GM19455 (cell line): ENCODE measurements at regions not wholly inside any gene's neighbourhood (a gene's known extent, or its start where the extent isn't known, plus 50 kb on each side); places are given as distances from the start of the nearest gene placed in this dataset.
"Not testable (repeated sequence)": the region's sequence is repeated elsewhere in the genome, so short reads cannot be mapped to it uniquely, and the experiment has no call there.

Experiments
- ATAC-seq: cut with Tn5 transposase; IDR thresholded peaks from one replicate; pipeline ENCODE4 v1.9.1; 2021; ENCODE audit not compliant: unreplicated experiment

DNA sequence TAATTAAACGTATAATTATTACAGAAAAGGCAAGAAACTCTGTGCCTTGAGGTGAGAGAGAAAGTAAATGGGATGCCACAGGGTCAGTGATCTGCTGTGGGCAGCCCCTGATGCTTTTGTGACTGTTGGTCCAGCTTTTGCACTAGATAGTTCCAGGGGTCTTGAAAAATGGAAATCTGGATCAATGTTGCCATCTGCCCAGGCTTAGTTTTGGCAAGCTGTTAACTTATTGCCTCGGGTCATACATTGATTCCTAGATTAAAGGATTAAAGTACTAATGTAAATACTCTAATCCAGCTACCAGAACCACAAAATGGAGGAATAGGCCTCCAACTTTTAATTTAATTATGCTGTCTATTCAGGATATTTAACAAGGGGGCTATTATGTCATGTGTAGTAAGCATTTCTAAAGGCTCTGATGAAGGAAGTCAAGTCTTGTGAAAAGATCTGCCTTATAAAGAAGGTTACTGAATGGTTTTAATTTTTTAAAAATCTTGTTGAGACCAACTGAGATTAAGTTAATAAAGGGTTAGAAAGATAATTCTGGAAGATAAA, 376.0 kb upstream of the HS3ST5 start:
- no peak for ATAC-seq

DNA sequence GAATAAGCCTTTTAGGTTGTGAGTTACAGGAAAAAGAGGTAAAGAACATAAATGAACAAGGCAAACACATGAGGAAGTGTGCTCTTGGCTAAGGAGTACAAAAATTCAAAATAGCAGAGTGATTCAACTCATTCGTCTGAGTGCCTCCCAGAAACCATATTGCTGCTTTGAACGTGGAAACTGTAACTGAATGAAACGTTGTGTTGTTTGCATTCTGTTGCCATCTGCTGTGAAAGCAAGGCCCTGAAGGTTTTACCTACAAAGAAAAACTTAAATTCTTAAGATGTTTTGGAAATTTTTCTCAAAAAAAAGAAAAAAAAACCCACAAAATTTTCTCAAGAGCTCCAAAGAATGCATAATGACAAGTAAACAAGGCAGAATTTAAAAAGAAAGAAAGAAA, 375.4 kb upstream of the HS3ST5 start:
- no peak for ATAC-seq

DNA sequence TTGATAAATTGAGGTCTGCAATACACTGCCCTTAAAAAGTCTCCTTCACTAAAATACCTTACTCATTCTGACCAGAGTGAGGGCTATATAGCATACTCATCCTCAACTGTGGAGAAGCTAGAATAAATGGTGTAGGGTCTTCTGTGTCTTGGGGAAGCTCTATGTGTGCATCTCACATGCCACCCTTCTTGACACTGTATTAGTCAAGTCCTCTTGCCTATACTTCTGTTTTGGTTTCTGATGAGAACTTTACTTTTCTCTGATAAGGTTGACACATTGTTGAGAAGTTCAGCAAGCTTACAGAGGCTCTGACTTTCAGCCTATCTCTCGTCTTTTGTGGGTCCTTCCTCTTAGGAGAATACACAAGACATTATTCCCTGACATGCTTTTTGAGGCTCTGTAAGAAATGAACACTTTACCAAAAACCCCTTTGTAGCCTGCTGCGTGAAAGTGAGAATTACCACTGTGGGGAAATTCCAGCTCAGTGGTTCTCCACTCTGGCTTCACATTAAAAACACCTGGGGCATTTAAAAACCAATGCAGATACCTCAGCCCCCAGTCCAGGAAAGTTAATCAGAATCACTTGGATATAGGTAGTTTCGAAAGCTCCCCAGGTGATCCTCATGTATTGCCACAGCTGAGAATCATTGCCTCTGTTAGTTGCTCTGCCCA, 372.1 kb upstream of the HS3ST5 start:
- ATAC-seq: peak; percentile 40

DNA sequence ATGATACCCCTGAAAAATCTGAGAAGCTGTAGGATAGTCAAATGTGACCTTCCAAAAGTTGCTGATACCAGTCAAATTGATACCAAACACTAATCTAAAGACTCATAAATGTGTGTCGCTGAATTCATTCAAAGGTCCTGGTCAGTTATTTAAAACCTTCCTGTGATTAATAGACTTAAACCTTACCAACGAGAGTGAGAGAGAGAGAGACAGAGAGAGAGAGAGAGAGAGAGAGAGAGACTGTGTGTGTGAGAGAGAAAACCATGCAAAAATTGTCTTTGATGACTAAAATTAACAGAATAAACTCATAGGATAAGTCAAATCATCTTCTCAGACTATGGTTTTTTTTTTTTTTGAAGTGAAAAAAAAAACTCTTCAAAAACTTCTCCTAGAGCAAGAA, 370.9 kb upstream of the HS3ST5 start:
- ATAC-seq: no peak

DNA sequence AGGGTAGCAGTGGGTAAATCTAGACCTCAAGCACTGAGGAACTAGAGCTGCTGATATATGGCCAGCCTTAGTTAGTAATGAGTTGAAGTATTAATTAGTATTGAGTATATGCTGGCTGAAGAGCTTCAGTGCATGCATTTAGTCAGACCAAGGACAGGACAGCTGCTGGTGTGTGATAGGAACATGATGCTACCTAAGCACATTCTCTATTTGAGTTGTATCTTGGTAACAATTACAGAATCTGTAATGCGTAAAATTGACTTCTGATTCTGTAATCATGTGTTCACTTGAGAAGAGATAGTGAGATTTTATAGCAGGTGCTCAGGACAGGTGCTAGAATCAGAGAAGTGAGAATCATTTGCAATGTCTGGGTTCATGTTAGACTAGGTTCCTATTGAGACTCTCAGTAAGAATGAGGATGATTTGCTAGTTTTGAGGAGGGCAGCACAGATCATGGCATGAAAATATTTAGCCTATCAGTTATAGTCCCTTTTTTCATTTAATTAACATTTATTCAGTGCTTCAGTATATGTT, 369.4 kb upstream of the HS3ST5 start:
- peak; percentile 34 for ATAC-seq

DNA sequence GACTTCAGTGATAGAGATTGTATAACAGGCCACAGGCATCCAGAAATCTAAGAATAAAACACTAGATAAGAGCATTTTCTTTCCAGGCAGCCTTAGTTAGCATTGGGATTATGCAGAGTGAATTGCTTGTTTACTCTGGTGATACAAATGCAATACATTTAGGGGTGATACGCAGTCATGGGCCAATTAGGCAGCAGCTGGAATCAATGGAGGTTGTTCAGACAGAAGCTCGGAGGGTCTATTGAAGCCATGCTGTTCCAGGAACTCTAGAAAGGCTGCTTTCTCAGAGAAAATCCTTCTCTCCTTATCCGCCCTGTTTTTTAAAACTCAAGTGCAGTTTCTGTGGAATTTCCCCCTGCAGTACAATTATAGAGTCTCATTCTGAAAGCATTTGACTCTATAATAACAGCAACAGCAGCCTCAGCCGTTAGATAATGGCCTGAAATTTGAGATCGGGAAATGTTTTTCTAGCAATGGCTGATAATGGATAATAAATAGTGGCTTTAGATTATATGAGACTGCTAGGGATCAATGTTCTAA, 364.3 kb upstream of the HS3ST5 start:
- ATAC-seq: no peak

DNA sequence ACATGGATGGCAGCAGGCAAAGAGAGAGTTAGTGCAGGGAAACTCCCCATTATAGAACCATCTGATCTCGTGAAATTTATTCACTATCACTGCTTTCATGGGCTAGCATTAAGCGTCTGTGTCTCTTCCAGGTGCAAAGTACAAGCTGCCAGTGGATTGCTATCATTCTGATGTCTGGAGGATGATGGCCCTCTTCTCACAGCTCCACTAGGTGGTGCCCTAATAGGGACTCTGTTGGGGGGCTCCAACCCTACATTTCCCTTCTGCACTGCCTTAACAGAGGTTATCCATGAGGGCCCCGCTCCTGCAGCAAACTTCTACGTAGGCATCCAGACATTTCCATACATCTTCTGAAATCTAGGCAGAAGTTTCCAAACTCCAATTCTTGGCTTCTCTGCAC, 347.8 kb upstream of the HS3ST5 start:
- ATAC-seq: no peak

DNA sequence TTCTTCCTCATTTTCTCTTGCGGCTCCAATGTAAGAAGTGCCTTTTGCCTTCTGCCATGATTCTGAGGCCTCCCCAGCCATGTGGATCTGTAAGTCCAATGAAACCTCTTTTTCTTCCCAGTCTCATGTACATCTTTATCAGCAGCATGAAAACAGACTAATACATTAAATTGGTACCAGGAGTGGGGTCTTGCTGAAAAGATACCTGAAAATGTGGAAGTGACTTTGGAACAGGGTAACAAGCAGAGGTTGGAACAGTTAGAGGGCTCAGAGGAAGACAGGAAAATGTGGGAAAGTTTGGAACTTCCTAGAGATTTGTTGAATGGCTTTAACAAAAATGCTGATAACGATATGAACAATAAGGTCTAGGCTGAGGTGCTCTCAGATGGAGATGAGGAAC, 316.7 kb upstream of the HS3ST5 start:
- ATAC-seq: no peak

DNA sequence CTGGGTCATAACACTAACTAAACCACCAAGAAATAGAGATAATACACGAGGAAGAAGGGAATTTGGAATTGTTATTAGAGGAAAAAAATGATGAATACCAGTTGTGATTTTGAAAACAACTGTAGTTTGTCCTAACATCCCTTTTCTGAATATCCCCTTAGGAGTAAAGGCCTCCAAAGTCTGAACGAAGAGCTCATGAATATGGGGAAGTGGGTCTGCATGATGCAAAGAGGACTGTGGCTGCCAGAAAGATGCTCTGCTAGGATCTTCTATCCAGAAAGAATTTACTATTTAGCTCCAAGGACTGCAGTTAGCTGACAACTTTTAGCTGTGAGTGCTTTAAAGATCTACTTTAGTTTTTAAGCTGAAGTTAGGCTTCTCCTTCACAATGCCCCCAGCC, 308.8 kb upstream of the HS3ST5 start:
- no peak for ATAC-seq

DNA sequence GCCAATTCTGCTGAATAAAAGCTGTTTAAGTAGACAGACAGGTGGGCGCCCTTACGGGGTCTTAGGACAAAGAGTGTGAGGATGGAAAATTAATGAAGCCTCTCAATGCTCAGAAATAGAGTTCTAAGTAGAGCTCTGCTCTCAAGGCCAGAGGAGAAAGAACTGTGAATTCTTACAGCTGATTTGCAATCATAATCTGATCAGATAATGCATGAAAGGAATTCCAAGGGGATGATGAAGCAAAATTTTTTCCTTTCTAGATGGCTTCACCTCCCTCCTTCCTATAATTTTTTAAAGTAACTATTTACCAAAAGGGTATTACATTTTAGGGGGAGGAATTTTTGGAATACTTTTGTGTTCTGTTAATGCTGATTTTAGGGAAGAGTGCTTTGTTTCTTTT, 308.1 kb upstream of the HS3ST5 start:
- ATAC-seq: no peak

DNA sequence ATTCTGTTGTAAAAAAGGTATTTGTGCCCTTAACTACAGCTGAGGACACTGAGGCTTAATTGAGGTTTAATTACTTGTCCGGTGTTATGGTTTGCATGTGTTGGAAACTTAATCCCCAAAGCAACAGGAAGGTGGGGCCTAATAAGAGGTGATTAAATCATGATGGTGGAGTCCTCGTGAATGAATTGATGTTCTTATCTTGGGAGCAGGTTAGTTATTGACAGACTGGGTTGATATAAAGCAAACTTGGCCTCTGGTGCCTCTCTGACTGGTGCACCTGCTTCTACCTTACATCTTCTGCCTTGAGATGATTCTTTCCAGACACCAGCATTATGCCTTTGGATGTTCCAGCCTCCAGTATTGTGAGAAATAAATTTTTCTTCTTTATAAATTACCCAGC, 306.5 kb upstream of the HS3ST5 start:
- no peak for ATAC-seq

DNA sequence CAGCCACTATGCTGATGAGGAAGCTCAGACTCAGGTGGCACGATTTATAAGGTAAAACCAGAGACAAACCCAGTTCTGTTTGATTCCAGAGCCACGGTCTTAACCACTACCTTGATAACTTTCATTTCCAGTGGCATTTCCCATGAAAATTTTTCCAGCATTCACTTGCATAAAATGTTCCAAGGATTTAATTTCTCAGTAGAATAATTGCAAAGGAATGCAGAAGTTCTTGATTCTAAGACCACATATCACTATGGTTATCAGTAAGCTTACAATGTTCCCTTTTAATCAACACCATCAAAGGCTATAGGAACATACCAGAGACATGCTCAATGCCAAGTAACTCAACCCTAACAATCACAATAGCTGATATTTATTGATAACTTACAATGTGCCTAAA, 306.0 kb upstream of the HS3ST5 start:
- ATAC-seq: no peak

DNA sequence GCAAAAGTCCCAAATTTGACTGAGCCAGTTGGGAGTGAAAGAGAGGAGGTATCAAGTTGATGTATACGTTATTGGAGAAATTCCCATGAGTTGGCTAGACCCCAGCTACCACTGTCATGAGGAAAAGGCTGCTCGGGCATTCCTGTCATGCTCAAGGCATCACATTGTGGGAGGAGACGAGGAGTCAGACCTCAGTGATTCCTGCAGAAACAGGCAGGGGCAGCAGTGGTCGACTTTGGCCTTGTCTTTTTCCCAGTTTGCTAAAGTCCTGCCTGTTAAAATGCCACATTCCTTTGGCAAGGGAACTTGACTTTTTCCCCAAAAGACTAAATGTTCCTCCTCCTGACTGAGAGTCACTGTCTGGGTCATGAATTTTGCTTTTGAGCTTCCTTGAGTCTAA, 295.5 kb upstream of the HS3ST5 start:
- no peak for ATAC-seq

DNA sequence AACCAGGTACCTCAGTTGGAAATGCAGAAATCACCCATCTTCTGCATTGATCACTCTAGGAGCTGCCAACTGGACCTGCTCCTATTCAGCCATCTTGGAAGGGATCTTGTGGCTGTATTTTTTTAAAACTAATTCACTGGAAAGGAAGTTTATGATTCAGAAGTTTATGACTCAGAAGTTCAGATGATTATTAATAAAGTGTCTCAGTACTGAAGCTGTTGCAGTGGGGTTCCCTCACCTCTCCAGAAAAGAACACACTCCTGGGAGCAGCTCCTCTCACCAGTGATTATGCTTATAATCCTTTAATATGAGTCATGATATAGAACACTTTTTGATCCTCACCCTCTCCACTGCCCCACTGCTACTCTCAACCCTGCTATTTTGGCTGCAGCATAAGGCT, 291.2 kb upstream of the HS3ST5 start:
- no peak for ATAC-seq

DNA sequence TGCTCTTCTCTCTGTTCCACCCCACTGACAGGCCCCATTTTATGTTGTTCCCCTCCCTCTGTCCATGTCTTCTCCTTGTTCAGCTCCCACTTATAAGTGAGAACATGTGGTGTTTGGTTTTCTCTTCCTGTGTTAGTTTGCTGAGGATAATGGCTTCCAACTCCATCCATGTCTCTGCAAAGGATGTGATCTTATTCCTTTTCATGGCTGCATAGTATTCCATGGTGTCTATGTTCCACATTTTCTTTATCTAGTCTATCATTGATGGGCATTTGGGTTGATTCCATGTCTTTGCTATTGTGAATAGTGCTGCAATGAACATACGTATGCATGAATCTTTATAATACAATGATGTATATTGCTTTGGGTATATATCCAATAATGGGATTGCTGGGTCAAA, 283.4 kb upstream of the HS3ST5 start:
- ATAC-seq: not testable (repeated sequence)

DNA sequence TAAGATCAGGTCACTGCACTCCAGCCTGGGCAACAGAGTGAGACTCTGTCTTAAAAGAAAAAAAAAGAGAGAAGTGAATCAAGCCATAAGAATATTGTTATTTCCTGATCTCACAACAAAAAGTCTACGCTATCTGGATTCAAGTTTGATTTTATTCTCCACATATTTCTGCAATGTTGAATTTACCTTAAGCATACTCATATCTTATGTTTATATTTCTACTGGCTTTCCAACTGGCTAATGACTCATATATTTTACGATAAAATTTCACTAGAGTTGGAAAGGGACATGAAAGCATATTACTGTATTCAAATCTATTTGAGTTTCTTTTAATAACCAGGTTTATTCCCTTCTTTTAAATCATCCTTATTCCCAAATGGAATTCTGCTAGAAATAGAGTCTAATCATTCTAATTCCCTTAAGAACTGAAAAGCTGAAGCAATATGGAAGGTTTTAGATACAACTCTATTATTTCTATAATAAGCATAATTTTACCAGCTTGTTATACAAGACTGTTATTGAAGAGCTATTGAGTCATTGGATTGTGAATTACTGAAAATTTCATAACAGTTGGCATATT, 276.9 kb upstream of the HS3ST5 start:
- no peak for ATAC-seq

DNA sequence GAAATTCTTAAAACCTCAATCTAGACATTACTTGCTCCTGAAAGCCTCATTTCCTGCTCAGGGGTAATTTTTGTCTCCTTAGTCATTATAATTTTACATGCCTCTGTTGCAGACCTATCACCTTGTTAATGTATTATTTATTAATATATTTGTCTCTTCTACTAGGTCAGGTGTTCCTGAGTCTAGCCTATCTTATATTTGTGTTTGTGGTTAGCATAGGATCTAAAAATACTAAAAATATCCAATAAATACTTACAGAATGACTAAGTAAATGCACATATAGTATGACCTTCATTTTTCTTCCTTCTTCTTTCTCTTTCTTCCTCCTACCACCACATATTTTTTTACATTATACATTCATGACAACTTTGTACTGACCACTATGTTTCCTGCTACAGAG, 268.9 kb upstream of the HS3ST5 start:
- ATAC-seq: no peak

DNA sequence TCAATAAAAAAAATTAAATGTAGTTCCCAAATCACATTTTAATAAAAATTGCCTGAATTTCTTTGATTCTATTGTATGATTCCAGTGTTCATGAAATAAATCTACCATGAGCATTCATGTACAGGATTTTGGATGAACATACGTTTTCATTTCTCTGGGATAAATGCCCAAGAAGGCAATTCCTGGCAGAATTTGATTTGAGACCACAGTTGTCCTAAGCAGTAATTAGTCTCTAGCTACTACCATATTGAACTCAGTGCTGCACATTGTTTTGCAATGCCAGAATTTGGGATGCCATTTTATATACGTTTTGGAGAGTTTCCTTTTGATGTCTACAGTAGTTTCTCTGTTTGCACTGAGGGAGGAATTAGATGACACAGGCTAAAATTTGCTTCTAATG, 265.3 kb upstream of the HS3ST5 start:
- ATAC-seq: no peak

DNA sequence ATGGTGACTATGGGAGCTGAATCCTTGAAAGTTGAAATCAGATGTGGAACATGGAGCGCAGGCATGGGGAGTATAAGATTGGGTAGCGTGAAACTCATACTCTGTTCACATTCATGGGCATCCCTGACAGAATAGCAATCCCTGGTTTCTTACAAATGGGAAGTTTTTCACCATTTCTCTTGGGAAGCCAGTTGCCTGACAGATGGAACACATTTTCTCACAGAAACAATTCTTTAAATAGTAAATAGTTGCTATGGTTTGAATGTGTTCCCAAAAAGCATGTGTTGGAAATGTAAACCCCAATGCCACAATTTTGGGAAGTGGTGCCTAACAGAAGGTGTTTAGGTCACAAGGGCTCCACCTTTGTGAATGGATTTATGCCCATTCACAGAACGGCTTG, 262.8 kb upstream of the HS3ST5 start:
- no peak for ATAC-seq

DNA sequence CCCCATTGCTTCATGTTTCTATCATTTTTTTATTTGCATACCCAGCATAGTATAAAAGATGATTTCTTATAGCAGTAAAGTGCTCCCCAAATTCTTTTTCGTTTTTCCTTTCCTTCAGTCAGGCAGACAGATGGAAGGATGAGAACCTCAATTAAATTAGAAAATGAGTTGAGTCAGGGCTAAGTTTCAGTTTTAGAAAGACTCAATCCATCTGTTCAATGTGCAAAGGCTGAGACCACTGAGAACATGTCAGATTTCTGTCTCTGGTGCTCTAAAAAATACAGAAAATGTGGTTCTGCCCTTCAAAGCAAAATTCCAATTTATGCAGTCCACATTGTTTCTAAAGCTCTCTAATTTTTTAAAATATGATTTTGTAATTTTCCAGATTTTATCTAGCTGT, 257.6 kb upstream of the HS3ST5 start:
- ATAC-seq: no peak

DNA sequence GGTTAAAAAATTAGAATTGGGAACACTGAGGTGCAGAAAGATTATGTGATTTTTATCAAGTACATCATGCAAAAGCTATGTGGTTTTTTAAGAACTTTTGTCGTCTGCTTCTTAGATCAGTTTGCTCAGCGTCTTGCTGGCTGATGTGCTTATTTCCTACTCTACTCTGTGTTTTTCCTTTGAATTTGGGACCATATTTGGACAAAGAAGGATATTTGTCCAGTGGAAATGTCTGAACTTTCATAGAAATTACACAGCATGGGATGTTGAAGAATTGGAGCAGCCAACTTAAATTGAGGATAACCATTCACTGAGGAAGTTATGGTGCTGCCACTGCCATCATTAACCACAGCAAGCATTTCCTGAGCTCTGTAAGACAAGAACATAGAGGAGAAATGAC, 252.8 kb upstream of the HS3ST5 start:
- ATAC-seq: no peak

DNA sequence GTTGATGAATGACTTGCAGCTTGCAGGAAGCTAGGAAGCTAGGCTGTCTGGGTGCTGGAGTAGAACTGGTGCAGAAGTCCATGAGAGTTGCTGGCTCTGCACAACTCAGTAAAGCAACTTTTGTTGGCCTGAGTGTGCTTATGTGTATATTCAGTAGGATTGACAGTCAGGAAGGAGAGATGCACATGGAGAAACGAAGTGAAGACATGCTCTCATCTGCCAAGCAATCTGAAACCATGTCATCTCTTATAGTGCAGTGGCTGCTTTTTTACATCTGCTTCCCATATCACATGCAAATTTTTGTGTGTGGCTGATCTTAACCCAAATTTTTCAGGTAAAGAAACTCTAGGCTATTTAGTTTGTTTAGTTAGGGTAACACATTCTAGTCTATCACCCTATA, 252.4 kb upstream of the HS3ST5 start:
- no peak for ATAC-seq
